ENCODE measurements at regions not wholly inside any gene's neighbourhood (a gene's known extent, or its start where the extent isn't known, plus 50 kb on each side); places are given as distances from the start of the nearest gene placed in this dataset.

- DNase-seq = no peak
Observed at GRCh38 chr1:207971331-207972219, 60.6 kb upstream of the CD34 start.

- DNase-seq = no peak
Observed at GRCh38 chr1:207970329-207971233, 59.7 kb upstream of the CD34 start.

GRCh38 chr1:207969528-207969927 lies 58.6 kb upstream of the CD34 start:
- DNase-seq = no peak

GRCh38 chr1:207968521-207969009 lies 57.6 kb upstream of the CD34 start:
- DNase-seq = no peak

DNA sequence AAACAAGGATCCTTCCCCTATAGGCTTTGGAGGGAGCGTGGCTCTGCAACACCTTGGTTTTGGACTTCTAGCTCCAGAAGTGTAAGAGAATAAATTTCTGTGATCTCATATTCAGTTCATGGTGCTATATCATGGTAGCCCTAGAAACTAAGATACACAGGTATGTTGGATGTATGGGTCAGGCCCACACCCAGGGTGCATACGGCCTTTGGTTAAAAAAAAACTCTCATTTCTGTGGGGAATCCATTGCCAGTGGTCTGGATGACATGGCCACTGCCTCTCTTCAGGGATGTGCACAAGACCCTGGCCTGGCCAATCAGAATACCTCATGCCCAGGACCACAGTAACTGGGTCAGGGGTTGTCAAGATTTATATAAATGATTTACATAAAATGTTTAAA lies 56.8 kb upstream of the CD34 start:
- no peak for DNase-seq

GRCh38 chr1:207966521-207966920 lies 55.6 kb upstream of the CD34 start:
- no peak for DNase-seq

DNA sequence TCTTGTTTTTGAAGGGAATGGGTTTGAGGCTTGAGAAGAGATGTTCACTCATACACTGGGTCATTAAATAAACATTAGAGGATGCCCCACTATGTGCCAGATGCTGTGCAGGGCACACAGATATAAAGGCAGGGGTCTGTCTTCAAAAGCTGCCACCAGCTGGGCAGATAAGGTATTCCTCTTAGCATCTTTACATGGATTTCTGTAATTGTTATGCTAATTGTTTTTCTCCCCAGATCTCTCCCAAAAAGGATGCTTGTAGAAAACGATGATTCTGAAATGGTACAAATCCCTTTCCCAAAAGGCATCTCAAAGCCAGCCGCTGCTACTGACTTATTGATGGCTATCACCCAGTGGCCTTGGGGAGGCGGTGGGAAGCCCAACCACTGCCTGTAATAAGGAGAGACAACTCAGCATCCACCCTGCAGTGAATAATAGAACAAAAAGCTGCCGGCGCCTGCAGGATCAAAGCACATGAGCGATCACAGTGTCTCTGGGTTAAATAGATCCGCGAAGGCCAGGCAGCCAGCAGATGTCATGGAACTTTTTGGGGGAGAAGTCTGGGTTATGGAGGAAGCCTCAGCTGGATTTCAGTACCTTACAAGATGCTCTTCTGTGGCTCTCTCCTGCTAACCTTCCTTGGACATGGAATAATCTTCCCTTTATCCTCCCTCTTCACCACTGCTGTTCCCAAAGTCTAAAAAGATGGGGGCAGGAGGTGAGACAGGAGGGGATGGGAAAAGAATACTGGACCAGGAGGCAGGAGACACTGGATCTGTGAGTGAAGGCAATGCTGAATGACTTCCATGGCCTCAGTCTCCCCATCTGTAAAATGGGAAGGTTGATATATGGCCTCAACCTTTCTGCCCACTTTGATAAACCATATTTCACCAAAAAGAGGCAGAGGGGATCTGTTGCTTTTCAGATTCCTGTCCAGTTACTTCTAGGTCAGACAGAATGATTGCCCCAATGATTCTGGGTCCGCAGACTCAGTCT lies 54.8 kb upstream of the CD34 start:
- no peak for DNase-seq

- DNase-seq = peak in 1 of 56 donors; percentile 44
Observed at GRCh38 chr1:207964195-207964966, 53.5 kb upstream of the CD34 start.

GRCh38 chr1:207963427-207964194 lies 52.7 kb upstream of the CD34 start:
- peak in 54 of 56 donors; percentile 40 to 93 (median 80) for DNase-seq

DNA sequence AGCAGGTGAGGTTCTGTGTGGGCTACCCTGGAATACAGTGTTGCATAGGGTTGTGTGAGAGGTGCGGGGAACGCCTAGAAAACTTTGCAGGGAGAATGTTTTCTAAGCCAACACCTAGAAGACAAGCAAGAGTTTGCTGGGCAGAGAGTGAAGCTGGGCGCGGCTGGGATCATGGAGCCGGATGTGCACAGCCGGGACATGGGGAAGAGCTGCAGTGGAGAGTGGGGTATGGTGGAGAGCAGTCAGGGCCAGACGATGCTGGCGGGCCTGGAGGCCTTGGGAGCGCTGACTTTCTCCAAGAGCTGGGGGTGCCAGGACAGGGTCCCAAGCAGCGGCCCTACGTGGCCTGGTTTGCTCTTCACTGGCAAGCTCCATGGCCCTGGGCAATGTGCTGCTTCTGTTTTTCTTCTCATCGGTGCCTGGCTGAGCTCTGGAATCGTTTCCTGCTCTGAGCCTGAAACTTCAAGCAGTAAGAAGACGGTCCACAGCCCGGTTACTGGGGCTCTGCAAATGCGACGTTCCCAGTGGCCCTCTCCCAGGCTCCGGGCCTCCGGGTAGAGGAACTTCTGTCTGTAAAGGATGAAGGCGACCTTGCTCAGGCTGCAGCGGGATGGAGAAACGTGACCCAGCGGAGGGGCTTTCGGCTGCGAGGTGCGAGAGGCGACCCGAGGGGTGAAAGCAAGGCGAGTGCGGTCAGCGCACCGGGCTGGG lies 51.9 kb upstream of the CD34 start:
- peak in 26 of 56 donors; percentile 23 to 92 (median 66) for DNase-seq
